GM21390 (cell line): ENCODE measurements at regions not wholly inside any gene's neighbourhood (a gene's known extent, or its start where the extent isn't known, plus 50 kb on each side); places are given as distances from the start of the nearest gene placed in this dataset.

Experiments used
- ATAC-seq: cut with Tn5 transposase; IDR thresholded peaks from one replicate; pipeline ENCODE4 v1.9.1; 2021; ENCODE audit not compliant: unreplicated experiment

DNA sequence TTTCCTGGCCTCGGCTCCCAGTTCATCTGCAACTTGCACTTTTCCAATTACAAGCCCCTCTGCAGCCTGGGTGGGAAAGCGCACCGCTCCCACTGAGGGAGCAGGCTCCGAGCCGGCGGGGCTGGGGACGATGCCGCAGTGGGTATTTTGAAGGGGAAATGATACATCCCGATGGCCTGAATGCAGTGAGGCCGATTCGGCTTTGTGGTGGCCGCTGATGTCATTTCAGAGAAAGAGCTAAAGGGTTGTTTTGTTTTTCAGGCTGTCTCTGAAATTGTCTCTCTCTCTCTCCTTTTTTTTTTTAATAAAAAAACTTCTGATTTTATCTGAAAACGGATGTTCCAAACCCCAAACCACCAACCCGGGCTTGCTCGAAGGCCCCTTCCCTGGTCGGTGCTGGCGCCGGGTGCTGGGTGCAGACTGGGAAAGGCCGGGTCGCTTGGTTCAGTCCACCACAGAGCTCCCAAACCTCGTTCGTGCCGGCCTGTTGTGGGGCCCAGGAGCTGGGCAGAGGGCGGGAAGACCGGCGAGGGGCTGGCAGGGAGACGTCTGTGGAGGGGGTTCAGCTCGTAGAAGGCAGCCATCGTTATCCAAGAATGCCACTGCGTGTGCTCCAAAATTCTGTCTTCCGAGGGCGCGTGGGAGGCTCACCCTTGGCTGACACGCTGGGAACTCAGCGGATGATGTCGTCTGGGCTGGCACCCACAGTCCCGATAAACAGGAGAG lies 102.8 kb downstream of the FOXL1 start:
- no peak for ATAC-seq

DNA sequence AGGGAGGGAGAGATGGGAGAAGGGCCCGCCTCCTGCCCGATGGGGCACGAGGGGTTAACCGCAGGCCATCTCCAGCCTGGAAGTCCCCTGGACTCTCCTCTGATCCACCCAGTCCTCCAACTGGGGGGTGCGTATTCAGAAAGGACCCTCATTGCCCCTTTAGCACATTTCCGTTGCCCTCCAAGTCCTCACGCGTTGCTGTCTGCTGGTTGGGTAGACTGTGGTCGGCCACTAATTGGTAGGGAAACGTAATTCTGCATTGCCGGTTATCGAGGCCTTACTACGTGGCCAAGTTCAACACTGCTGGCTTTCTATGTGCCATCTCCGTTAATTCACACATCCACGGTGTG lies 103.4 kb downstream of the FOXL1 start:
- ATAC-seq: no peak

DNA sequence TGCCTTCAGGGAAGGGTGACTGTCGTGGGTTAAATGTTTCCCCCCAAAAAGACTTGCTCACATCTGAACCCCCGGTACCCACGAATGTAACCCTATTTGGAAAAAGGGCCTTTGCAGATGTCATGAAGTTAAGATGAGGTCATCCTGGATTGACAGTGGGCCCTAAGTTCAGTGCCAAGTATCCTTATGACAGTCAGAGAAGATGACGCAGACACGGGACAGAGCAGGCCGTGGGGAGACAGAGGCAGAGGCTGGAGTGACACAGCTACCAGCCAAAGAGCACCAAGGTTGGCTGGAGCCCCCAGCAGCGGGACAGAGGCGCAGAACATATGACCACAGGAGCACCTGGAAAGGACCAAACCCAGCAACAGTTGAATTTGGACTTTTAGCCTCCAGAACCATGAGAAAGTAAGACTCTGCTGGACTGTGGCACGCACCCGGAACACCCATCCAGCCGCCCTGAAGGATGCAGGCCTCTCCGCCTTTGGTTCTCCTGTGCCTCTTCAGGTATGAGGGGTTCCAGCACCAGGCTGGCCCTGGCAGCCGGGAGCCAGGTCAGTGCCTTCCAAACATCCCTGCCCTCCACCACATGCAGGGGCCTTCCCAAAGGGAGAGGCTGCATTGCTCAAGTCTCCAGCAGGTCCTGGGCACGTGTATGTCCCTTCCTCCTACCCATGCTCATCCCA lies 104.0 kb downstream of the FOXL1 start:
- ATAC-seq: no peak

DNA sequence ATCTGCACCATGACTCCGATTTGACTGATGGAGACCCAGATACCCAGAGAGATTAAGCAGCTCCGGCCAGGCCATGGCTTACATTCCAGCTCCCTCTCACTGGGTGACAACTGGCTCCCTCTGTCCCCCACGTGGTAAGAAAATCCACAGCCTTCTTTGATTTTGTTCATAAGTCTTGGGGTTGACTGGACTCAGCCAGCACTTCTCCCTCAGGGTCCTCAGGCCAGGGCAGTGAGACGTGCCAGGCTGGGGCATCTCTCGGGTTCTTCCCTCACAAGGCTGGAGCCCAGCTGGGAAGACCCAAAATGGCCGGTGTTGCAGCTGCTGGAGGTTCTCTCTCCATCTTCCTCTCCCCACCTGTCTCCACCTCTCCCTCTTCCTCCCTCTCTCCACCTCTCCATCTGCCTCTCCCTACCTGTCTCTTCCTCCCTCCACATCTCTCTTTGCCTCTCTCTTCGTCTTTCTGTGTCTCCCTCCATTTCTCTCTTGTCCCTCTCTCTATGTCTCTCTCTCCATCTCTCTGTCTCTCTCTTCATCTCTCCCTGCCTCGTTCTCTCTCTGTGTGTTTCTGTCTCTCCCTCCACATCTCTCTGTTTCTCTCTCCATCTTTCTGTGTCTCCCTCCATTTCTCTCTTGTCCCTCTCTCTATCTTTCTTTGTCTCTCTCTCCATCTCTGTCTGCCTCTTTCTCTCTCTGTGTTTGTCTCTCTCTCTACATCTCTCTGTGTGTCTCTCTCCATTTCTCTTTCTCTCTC lies 105.3 kb downstream of the FOXL1 start:
- ATAC-seq: no peak

DNA sequence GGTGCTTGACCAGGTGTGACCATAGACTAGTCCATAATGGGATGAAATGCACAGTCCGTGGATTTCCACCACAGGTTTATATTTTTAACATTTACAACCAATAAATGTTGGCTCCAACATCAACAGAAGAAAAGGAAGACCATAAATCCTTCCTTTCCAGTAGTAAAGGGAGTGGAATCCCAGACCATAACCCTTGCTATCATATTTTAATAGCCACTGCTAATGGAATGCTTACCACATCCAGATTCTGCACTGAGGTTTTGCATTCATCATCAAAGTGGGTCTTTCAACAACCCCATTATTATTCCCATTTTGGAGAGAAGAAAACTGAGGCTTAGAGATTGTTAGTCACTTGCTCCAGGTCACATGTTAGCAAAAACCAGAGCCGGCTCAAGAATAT lies 106.7 kb downstream of the FOXL1 start:
- ATAC-seq: no peak

DNA sequence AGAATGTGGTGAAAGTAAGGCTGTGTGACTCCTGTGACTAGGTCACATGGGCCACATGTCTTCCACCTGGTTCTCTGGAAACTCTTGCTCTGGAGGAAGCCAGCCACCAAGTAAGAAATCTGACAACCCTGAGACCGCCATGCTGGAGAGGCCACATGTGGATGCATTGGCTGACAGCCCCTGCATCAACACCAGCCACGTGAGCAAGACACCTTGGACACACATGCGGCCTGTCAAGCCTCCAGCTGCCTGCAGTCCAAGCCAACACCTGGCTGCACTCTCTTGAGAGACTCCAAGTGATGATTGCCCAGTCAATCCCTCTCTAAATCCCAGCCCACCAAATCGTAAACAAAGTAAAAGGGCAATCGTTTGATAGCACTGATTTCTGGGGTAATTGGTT lies 112.6 kb downstream of the FOXL1 start:
- no peak for ATAC-seq

DNA sequence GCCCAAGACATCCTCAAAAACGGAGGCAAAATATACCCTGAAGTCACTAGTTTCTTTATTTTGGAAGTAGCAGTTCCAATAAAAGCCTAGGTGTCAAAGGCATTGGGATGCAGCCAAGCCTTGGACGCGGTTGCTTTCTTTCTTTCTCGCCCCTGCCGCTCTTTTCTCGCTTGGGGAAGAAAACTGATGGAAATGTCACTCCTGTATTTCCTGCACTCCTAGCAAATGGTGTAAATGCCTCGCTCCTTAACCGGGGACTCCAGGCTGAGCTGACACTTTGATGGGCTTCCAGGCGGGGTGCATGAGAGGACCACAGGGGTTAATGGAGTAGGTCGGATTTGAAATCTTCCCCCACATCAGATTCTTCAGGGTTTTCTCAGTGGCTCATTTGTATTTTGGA lies 114.1 kb downstream of the FOXL1 start:
- no peak for ATAC-seq

DNA sequence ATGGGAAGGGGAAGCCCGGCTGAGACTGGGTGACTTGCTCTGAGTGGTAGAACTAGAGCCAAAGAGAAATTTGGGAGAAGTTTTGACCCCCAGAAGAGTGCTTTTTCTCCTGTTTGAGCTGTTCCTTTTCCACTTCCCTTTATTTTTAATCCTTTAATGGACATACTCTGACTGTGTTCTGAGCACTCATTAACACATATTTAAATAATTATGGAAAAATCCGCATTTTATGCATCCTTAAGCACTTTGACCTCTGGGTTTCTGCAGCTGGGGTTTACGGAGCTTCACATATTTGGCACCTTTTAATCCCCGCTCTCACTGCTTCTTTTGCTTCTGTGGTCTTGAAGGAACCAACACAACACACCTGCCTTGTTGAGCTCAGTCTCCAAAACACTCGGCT lies 114.7 kb downstream of the FOXL1 start:
- no peak for ATAC-seq

DNA sequence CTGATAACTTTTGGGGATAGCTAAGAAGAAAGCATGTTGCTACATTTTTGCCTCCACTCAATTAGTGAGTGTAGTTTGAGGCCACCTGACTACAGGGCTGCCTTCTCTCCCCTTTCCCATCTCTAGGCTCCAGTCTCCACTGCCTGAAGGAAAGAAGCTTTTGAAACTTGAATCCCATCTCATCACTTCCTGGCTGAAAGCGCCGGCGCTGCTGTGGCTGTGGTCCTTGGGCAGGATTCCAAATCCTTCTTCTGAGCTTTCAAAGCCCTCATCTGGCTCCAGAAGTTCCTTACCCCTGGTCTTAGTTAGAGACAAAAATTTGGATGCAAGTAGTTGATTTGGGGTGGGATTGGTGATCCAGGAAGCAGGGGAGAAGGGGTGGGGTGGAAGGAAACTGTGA lies 119.4 kb downstream of the FOXL1 start:
- ATAC-seq: no peak

DNA sequence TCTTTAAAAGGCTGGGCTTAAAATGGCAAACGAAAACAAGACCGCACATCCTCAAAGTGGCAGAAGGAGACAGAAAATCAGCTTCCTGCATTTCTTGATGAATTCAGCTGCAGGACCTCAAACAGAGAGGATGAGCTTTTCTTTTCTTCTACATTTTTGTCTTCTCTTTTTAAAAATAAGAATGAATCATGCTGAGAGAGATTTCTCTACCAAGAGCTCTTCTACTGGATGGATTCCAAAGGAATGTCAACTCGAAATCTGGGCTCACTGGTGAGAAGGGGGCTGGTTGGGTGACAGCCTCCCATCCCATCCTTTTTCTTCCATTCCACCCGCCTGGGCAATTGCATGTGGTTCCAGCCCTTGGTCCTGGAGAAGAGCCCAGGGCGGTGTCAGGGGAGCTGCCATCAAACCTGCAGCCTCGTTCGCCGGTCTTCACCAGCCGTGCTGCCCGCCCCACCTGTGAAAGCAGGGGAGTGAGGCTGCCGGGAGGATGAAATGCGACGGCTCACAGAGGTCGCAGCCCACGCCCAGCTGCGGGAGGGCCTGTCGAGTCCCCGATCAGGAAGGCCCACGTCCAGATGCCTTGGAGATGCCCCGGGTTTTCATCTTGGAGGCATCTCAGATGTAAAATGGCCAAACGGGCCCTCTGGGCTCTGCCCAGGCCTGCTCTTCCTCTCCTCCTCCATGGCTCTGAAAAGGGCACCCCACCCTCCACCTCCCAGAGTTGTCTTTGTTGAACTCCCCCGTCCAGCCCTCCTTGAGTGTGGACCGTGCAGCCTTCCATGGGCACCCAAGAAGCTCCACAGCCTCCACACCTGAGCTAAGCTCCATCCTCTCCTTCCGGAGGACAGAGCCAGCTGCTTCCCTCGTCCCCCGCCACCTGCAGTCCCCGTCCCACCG lies 121.9 kb downstream of the FOXL1 start:
- ATAC-seq: no peak

DNA sequence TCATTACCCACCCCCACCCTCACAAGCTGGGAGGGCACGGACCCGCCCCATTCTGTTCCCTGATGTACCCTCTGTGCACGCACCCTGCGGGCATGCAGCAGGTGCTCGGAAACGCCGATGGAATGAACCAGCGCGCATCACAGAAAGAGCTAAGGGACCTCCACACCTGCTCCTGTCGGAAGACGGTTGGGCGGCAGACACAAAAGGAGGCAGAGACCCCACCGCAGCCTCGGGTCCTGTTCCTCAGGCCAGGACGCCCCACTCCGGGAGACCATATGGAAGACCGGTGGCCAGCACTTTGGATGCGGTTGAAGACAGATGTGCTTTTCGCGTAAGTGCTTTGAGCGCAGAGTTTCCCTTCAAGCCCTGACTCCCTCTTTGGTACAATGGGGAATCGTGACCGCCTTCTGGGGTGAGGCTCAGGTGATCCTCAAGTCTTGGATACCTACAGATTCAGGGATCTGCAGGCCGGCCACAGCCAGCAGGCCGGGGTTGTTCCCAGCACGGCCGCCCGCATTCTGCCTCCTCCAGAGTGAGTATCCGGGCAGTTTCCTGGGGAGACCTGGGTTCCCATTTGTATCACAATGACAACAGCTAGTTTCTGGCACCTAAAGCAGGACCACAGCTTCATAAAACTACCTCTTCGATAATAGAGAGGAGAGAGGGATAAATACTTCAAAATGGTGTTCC lies 123.1 kb downstream of the FOXL1 start:
- ATAC-seq: no peak

DNA sequence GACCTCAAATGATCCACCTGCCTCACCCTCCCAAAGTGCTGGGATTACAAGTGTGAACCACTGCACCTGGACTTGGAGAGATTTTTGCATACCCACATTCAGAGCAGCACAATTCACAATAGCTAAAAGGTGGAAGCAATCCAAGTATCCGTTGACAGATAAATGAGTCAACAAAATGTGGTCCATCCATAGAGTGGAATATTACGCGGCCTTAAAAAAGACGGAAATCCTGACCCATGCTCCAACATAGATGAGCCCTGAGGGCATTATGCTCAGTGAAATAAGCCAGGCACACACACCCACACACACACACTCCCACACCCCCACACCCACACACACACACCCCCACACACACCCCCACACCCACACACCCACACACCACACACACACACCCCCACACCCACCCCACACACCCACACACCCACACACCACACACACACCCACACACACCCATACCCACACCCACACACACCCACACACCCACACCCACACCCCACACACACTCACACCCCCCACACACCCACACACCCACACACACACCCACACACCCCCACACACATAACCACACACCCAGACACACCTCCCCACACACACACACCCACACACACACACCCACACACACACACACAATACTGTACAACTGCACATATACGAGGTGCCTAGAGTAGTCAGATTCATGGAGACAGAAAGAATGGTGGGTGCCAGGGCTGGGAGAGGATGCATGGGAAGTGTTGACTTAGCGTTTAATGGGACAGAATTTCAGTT lies 124.7 kb downstream of the FOXL1 start:
- no peak for ATAC-seq

DNA sequence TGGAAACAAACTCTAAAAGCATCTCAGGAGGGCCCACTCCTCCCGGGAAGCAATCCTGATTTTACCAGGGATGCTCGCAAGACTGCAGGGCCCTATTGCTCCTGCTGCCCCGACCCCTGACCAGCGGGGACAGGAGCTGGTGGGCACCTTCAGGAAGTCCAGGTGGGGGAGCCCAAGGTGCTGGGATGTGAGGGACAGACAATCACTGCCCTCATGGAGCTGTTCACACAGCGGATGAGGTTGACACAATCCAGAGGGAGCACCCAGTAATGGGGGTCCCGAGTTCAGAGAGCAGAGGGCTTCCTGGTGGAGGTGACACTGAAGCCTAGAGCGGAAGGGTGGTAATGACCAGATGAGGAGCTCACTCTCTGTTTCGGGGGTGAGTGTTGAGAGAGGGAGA lies 126.2 kb downstream of the FOXL1 start:
- no peak for ATAC-seq

DNA sequence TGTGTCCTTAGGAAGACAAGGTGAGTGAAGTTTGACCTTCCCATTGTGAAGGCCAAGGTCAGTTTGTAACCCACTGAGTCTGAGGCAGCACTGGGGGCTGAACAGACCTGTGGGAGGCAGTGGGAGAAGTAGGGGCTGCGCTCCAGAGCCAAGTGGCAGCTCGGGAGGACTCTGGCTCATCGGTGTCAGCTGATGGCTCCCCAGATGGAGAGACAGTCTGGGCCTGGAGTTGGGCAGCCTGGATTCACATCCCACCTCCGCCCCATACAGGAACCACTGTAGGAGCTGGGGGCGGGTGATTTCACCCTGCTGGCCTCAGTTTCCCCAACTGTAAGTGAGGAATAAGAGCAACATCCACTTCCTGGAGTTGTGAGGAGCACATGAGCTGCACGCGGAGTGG lies 128.4 kb downstream of the FOXL1 start:
- no peak for ATAC-seq

DNA sequence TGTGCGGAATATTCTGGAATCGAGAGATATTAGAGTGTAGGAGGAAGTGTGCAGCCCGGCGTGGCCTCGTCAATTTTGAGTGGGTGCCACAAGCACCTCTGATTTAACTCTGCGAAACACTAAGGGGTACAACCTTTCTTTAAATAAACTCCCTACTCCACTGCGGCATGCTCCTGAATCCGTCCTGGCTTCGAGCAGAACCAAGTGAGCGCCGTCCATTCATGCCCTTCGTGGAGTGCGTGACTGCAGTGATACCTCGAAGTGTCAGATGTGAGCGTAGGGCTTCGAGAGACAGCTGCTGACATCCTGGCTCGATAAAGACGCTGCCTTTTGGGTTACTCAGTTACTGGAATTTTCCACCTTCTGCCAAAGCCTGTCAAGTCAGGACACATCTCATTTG lies 128.8 kb downstream of the FOXL1 start:
- no peak for ATAC-seq

DNA sequence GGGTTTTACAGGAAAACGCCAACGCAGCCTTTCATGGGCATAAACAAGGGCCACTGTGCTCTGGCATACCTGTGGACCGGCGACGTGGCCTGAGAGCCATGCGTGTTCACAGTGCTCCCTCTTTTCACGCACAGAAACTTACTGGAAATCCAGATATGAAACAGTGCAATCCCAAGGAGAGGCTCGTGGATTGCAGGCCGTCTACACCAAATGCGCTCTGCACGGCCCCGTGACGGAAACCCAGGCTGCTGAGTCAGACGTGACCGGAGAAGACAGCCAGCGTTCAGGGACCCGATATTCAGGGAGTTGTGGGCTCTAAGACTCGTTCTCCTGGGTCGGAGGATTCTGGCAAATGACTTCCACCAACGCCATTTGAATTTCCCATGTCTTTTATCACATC lies 129.2 kb downstream of the FOXL1 start:
- ATAC-seq: no peak

DNA sequence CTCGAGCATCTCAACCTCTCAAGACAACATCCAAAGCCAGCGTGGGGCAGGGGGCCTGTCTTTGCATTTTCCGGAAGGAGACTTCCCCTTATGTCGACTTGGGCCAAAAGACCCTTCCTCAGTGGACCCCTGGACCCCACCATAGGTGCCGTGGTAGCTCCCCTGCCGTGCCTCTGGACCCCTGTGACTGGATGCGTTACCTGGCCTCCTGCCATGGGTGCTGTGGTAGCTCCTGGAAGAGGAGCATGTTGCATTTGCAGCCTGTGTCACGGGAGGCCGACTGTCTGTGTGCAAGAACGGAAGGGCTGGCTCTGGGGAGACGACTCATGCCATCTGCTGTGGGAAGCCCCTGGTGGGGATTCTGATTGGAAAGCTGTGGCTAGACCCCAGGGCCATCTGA lies 130.1 kb downstream of the FOXL1 start:
- ATAC-seq: no peak

DNA sequence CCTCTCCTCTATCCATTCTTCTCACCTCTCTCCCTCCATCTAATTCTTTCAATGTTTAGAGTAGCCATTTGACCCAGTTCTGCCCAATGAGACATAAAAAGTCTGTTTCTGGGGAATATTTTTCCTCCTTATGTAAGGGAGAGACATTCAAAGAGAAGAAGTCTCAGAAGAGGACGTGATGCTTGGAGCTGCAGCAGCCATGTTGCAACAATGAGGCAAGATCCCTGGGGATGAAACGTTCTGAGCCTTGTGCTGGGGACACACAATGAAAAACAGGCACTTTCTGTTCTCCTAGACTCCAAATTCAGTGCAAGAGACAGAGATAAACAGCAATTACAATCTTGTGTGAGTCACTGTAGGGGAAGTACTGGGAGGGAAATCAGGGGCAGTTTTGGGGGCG lies 130.8 kb downstream of the FOXL1 start:
- ATAC-seq: no peak

DNA sequence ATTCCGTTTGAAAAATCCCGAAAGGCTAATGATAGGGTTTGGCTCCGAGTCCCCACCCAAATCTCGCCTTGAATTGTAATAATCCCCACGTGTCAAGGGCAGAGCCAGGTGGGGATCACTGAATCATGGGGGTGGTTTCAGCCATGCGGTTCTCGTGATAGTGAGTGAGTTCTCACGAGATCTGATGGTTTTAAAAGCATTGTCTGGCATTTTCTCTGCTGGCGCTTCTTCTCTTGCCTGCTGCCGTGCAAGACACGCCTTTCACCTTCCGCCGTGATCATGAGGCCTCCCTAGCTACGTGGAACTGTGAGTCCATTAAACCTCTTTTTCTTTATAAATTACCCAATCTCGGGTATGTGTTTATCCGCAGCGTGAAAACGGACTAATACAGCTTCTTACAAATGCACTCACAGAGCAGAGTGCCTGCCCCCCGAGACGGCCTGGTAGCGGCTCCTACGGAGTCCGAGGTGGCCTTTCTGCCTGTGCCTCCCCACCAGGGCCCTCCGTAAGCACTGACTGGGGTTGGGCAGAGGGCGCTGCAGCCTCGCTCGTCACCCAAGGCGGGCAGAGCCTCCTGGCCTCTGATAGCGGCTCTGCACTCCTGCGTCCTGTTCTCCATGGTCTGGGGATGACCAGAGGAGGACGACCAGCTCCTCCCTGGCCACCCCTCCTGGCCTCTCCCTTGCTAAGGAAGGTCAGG lies 131.7 kb downstream of the FOXL1 start:
- ATAC-seq: no peak
